A172 (cell line): ENCODE measurements at regions not wholly inside any gene's neighbourhood (a gene's known extent, or its start where the extent isn't known, plus 50 kb on each side); places are given as distances from the start of the nearest gene placed in this dataset.

Experiments used
- DNase-seq: peaks from one replicate; pipeline ENCODE4 v3.0.0-alpha.2; 2015; ENCODE audit warnings: low spot score

DNA sequence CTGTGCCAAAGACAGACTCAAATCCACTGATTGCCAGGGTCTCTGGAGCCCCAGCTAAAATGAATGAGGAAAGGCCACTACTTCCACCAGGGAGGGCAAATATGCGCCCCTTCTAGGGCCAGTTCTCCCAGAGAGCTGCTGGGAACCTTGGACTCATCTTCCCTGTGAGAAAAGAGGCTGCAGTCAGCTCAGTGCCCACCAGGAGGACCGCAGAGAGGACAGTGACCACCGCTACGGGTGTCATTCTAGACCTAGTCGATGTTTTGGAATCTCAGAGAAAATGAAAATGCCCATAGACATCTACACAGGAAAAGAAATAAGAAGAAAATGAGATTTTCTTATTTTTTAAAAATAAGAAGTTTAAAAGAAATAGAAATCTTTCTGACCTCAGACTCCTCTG is 235.1 kb downstream of the UQCRFS1 start:
- no peak for DNase-seq

DNA sequence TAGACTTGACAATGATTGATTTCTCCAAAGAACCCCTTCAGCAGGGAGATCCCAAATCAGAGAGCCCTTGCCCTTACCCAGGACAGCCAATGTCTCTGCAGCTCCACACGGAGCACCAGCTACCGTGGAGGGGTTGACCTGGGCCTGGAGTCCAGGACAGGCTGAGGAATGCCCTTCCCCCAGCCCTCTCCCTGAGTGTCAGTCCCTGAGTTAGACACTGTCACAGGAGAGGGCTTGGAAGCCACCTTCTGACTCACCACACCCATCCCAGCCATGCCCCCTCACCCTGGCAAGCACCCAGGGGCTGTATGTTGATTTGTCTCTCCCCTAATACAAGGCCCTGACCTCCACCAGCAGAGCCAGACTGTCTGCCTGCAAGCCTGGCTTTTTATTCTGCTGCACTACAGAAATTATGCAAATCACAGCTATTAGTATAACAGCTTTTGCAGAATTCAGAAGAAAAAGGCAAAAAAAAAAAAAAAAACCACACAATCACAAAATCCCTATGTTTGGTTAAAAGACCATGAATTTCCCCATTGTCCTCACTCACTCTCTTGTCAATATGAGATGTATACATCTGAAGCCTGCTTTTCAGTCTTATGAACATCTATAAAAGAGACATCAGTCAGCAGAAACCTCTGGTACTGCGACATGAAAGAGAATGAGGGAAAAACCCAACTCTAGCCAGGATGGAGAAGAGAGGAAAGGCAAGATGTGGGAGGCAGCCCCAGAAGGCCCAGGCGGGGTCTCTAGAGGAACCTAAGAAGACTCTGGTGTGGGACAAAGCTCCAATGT is 240.7 kb downstream of the UQCRFS1 start:
- no peak for DNase-seq

DNA sequence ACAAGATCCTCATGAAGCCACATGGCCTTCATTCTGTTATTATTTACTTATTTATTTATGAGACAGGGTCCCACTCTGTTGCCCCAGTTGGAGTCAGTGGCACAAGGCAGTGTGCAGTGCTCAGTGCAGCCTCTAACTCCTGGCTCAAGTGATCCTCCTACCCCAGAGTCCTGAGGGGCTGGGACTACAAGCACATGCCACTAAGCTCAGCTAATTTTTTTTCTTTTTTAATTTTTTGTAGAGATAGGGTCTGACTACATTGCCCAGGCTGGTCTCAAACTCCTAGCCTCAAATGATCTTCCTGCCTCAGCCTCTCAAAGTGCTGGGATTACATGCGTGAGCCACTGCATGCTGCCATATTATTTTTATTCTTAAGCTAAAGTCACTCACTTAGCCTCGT is 241.4 kb downstream of the UQCRFS1 start:
- no peak for DNase-seq

DNA sequence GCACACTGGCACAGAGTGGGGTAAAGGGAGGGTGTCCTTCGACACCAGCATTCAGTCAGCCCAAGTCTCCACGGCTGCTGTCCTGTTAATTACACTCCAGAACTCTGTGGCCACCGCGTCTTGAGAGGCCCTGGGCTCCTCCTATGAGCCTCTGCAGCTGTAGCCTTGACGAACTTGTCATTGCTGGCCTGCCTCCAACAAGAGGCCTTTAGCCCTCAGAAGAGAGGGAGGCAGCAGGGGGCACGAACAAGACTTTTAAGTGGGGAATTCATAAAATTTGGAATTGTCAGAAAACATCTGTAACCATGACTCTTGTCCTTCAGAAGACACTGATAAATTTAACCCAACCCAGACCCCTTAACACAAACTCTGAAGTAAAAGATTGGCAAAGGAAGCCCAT is 241.9 kb downstream of the UQCRFS1 start:
- DNase-seq, result no peak

DNA sequence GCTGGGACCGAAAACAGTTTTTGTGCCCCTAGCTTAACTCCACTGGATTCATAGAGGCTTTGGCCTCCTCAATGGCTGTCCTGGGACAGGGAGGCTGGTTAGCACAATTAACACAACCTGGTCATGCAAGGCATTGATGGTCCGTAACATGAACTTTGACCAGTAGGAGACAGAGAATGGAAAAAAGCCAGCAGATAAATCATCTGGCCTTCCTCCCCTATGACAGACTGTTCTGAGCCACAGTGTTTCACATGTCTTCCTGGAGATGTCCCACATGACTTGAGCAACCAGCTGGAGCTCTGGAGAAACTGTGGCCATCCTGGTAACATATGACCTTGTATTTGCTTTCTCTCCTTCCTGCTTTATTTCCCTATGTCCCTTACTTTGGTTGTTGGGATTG is 244.2 kb downstream of the UQCRFS1 start:
- DNase-seq, result no peak

DNA sequence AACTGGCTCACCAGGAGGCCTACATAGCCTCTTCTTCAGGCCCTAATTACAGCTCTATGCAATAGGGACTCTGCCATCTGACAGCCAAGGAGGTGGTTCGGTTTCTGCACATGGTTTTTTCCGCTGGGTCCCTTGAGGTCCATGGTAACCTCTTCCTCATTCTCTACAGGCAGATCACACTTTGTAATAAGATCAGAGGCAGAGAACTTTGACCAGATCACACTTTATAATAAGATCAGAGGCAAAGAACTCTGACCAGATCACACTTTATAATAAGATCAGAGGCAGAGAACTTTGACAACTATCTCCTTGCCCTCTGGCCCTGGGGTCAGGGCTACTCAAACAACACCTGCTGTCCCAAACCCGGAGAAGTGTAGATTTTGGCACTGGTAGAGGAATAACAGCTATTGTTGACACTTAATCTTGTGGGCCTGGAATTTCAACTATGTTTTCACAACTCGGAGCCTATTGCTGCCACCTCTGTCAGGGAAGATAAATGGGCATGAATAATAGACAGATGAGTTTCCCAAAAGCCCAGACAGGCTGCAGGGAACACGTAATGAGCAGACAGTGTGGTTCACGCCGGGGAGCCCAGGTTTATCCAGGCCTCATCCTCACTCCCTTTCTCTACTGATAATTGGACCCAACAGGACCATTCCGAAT is 246.1 kb downstream of the UQCRFS1 start:
- no peak for DNase-seq

DNA sequence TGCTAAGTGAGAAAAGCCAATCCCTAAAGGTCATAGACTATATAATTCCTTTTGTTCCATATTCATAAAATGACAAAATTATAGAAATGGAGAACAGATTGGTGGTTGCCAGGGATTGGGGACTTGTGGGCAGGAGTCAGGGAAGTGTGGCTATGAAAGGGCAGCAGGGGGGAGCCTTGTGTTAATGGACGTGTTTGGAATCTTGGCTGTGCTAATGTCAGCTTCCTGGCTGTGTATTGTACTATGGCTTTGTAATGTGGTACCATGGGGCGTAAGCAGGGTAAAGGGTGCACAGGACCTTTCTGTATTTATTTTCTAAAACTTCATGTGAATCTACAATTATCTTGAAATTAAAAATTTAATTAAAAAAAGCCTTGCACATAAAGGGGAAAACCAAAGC is 248.5 kb downstream of the UQCRFS1 start:
- DNase-seq, result no peak

DNA sequence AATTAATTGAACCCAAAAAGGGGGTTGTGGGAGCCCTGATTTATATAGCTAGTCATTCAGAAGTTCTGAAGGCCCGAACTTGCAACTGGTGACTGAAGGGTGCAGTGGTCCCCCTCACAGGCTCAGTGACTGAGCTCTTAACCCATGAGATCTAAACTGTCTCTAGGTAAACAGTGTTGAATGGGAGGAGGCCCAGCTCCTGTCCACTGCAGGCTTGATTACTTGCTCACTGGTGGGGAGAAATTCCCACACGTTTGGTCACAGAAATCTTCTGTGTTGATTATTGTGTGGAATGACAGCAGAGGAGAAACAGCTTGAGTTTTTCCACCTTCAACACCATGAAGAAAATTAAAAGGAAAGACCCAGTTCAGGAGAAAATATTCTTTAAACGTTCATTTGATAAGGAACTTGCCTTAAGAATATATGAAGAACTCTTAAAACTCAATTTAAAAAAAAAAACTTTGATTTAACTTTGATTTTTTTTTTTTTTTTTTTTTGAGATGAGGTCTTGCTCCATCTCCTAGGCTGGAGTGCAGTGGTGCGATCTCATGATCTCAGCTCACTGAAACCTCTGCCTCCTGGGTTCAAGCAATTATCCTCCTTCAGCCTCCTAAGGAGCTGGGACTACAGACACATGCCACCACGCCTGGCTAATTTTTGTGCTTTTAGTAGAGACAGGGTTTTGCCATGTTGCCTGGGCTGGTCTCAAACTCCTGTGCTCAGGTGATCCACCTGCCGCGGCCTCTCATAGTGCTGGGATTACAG is 249.3 kb downstream of the UQCRFS1 start:
- no peak for DNase-seq

DNA sequence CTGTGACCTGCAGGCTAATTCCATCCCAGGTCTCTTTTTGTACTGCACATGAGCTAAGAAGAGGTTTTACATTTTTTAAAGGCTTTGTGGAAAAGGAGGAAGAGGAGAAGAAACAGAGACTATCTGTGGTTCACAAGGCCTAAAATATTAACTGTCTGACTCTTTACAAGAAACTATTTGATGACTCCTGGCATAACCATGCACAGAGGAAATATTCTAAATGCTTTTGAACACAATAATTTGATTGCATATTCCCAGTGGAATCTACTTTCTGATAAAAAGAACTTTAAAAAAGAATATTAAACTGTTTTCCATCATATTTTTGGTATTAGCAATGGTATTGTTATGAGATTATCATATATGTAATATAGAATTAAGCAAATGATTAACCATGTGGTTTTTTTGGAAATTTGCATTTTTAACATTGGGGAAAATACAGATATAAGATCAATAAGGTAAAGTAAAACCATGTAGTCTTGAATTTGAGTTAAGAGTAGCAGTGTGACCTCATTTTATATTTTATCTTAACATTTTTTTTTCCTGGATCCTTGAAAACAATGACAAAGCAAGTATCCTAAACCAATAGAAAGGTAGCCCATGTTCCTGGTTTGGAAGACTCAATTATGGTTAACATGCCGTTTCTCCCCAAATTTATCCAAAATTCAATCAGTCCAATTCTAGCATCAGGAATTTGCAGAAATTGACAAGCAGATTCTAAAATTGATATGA is 251.0 kb downstream of the UQCRFS1 start:
- no peak for DNase-seq

DNA sequence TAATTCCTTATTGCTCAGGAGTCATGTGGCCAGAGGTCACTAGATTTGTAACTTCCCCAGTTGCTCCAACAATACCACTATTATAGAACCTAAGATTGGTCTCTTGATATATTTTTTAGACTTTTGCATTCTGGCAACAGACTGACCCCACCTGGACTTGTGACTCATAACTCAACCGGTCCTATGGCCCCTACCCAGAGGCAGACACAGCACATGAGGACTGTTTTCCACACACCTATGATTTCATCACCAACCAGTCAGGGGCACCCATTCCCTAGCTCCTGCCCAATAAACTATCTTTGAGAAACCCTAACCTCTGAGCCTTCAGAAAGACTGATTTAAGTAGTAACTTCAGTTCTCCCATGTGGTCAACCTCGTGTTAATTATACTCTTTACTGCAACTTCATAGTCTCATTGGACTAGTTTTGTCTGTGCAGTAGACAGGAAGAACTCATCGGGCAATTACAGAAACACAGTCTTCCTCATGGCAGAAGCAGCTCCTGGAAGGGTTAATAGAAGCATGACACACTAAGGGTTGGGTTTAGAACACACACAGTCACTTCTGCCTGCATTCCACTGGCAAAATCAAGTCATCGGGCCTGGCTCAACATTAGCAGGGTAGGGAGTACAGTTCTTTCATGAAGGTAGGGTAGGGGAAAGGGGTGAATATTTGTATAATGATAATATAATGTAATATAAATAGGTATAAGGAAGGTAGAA is 251.8 kb downstream of the UQCRFS1 start:
- no peak for DNase-seq

DNA sequence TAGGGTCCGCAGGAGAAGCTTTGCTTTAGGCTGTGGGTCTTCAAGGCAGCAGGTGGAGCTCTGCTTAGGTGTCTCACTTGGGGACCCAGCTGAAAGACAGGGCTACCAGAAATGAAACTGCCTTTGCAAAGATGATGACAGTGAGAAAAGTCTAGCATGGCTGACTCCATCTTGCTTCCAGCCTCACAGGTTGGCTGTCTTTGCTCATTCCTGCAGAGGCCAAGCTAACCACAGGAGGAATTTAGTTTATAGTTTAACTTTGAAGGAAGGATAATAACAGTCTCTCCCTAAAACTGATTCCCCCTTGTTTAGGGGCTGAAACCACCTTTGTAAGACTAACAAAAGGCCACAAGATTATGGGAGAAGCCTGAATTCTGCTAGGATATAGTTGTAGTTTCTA is 252.4 kb downstream of the UQCRFS1 start:
- no peak for DNase-seq

DNA sequence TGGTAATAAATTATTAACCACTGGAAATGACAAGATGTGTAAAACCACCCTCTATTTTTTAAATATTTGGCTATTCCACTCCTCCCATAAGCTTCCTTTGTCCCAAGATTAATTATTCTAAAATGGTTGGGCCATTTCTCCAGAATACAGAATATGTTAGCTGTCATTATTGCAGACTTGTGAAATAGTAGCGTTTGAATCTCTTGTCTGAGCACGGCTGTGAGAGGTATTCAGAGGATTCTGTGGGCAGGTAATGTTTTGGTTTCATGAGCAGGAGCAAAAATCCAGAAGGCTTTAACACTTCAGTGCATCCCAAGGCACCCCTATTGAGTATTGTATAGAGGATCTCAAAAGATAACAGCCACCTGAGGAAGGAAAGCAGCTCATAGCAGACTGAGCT is 256.0 kb downstream of the UQCRFS1 start:
- DNase-seq, result no peak

DNA sequence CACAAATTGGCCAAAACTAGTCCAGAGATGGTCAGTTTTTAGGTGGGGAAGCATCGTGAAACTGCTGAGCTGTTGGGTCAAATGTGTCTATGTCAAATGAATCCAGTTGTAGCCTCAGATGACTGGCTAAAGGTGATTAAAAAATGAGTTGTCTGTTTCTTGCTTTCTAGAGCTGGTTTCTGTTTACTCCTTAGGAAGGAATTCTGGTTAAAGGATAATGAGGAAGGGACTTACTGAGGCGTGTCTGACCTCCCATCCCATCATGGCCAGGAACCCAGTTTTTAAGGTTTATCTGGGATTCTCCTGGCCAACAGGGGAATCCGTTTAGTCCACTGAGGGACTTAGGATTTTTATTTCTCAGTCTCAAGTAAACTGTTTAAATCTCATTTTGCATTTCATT is 256.5 kb downstream of the UQCRFS1 start:
- no peak for DNase-seq

DNA sequence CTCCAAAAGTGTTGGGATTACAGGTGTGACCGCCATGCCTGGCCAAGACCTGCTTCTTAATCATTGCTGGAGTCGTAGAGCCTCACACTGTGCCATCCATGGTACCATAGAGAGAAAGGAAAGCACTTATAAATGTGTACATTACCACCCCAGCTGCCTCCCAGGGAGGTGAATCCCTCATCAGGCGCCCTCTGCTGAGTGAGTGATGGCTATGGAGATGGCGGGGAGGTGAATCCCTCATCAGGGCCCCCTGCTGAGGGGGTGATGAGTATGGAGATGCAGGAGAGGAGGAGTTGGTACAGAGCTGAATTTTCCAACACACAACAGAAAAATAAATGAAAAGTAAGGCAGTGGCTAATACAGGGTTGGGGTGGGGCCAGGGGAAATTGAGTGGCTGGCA is 263.4 kb downstream of the UQCRFS1 start:
- DNase-seq, result no peak

DNA sequence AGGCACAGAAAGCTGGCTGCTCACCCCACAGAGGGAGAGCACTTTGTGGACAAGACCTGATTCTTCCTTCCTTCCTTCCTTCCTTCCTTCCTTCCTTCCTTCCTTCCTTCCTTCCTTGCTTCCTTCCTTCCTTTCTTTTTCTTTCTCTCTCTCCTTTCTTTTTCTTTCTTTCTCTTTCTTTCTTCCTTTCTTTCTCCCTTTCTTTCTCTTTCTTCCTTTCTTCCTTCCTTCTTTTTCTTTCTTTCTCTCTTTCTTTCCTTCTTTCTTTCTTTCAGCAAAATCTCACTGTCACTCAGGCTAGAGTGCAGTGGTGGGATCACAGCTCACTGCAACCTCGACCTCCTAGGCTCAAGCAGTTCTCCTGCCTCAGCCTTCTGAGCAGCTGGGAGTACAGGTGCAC is 263.9 kb downstream of the UQCRFS1 start:
- DNase-seq, result no peak

DNA sequence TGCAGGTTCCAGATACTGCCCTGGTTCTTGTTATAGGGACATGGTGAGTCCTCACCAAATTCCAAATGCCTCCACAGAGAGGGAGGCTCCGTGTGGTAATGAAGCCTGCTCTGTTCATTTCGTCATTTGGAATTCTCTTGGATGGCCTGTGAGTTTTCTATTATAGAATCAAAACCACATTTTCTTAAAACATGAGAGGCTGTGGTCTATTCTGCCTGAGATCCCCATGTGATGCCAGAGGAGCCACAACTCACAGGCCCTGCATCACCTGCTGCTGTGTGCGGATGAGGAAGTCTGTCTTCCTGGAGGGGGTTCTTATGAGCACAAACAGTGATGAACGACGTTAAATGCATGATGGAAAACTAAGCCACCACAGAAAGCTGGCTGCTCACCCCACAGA is 264.4 kb downstream of the UQCRFS1 start:
- DNase-seq, result no peak

DNA sequence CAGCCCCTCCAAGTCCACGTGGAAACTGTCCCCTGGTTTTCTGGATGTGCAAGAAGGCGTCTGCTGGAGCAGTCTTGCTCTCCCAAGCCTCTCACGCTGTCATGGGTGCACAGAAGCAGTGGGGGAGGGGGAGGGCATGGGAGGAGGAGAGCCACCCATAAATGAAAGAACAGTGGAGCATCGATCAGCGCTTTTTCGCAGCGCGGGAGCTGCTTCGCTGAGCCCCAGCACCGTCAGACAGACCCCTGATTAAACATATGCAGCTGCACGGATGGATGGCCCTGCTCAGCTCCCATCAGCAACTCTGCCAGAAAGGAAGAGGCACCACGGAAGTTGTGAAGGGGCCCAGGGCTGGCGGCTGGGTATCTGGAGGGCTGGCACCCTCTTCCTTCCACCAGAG is 264.9 kb downstream of the UQCRFS1 start:
- no peak for DNase-seq

DNA sequence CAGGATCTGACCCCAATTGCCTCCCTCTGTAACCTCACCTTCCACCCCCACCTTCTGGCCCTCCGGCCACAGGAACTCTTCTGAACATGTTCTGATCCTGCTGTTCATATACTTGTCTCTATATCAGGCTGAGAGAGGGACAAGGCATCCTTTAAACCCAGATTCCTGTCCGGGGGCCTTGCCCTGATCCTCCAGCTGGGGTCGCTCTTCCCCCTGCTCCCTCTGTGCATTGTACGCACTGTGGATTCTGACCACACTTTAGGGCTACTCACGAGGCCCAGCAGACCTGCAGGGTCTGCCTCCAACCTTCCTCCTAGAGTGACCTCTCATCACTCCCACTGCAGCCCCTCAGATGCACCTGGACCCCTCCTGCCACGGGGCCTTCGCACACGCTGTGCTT is 269.3 kb downstream of the UQCRFS1 start:
- no peak for DNase-seq

DNA sequence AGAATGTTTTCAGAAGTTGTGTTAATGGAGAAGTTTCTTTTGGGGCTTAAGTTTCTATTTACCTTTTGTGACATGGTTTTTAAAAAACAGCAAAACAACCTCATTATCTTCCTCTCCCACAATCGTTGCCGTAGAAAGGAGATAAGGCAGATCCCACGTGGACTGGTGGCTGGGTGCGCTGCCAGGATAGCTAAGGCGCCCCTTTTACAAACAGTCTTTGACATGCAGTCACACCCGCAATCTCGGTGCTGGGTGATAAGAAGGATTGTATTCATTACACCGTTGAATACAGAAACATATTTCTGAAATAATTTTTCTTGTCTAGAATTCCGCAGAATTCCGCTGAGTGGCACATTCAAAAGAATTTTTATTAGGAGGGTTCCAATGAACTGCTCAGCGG is 271.1 kb downstream of the UQCRFS1 start:
- DNase-seq, result no peak

DNA sequence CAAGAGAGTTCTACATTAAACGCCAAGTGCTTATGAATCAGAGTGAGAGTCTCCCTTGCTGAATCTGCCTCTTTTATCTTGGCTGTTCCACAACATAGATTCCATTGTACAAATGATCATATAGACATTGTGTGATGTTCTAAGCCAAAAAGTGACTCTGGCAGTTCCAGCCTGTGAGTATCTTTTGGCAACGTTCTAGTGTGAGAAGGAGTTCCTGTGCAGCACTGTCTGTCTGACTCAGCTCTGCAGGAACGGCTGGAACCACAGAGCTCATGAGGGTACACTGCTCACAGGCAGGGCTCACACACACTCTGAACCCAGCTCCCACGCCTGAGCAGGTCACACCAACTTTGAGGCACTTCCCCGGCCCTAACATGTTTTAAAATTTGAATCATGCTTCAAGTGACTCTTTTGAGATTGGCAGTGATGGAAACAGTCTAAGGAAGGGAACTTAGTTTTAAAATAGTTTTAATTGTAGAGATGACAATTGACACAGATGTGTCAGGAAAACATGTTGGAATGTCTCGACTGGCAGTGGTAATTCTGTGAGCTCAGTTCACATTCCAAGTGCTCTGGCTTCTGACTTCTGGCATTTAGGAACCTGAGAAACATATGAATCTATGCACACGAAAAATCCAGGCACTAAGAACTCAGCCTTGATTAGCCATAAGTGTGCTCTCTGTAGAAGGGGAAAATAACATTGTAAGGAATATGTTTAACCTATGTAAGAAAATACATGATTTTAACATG is 272.0 kb downstream of the UQCRFS1 start:
- DNase-seq, result no peak

DNA sequence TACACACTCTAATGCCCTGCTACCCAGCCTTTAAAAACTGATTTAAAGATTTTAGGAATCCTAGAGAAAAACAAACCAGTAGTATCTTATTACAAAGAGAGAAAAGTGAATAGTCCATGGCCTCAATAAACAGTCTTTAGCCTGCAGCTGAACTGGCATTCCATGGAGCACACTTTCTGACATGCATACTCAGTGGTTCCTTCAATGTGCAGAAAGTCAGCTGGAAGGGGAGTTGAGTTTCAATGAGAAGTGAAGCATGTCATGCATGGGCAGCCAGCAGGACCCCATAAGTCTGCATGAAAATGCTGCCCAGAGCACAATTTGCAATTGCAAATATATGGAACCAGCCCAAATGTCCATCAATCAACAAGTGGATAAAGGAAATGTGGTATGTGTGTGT is 273.7 kb downstream of the UQCRFS1 start:
- DNase-seq, result no peak
